GM23248 (cell line): ENCODE measurements at regions not wholly inside any gene's neighbourhood (a gene's known extent, or its start where the extent isn't known, plus 50 kb on each side); places are given as distances from the start of the nearest gene placed in this dataset.

Experiments used
- DNase-seq: peaks from one replicate; pipeline ENCODE4 v3.0.0-alpha.2; 2015
- H2AFZ ChIP-seq: fragments of 200-600 bp; sonication (generic); 2 replicates; pipeline ENCODE4 v1.6.1; 2016; ENCODE audit warnings: antibody characterized with exemption
- H3F3A ChIP-seq: fragments of 200-600 bp; sonication (generic); 2 replicates; pipeline ENCODE4 v1.6.1; 2016; ENCODE audit warnings: mild to moderate bottlenecking, antibody characterized with exemption, mixed run types; ENCODE audit not compliant: insufficient read depth
- H3K27ac ChIP-seq: fragments of 200-600 bp; sonication (generic); 2 replicates; pipeline ENCODE4 v1.5.1; 2016; ENCODE audit warnings: mild to moderate bottlenecking
- H3K27me3 ChIP-seq: fragments of 200-600 bp; sonication (generic); replicated peaks from 2 replicates; pipeline ENCODE4 v1.6.1; 2016; ENCODE audit warnings: mild to moderate bottlenecking; ENCODE audit not compliant: insufficient read depth
- H3K36me3 ChIP-seq: fragments of 200-600 bp; sonication (generic); 2 replicates; pipeline ENCODE4 v1.6.1; 2016; ENCODE audit warnings: low read depth, mild to moderate bottlenecking
- H3K4me1 ChIP-seq: fragments of 200-600 bp; sonication (generic); 2 replicates; pipeline ENCODE4 v1.6.1; 2016; ENCODE audit warnings: mild to moderate bottlenecking; ENCODE audit not compliant: insufficient read depth
- H3K4me2 ChIP-seq: fragments of 200-600 bp; sonication (generic); one replicate; pipeline ENCODE4 v1.6.1; 2016; ENCODE audit warnings: mild to moderate bottlenecking; ENCODE audit not compliant: unreplicated experiment
- H3K4me3 ChIP-seq: fragments of 200-600 bp; sonication (generic); 2 replicates; pipeline ENCODE4 v1.5.1; 2016; ENCODE audit warnings: mild to moderate bottlenecking
- H3K79me2 ChIP-seq: fragments of 200-600 bp; sonication (generic); 2 replicates; pipeline ENCODE4 v1.6.1; 2016; ENCODE audit warnings: mild to moderate bottlenecking; ENCODE audit not compliant: insufficient read depth
- H3K9ac ChIP-seq: fragments of 200-600 bp; sonication (generic); 2 replicates; pipeline ENCODE4 v1.6.1; 2016; ENCODE audit warnings: mild to moderate bottlenecking
- H3K9me2 ChIP-seq: fragments of 200-600 bp; sonication (generic); 2 replicates; pipeline ENCODE4 v1.6.1; 2016; ENCODE audit warnings: mixed run types, mild to moderate bottlenecking, moderate library complexity; ENCODE audit not compliant: insufficient read depth
- H3K9me3 ChIP-seq: fragments of 200-600 bp; sonication (generic); one replicate; pipeline ENCODE4 v1.6.1; 2017; ENCODE audit warnings: low read depth
- H4K20me1 ChIP-seq: fragments of 200-600 bp; sonication (generic); 2 replicates; pipeline ENCODE4 v1.6.0; 2016; ENCODE audit not compliant: insufficient read depth
- EZH2 ChIP-seq: fragments of 200-600 bp; sonication (generic); IDR thresholded peaks from 2 replicates; pipeline ENCODE4 v1.6.1; 2018; ENCODE audit warnings: antibody characterized with exemption, mild to moderate bottlenecking; ENCODE audit not compliant: insufficient read depth, poor library complexity, severe bottlenecking
- EZH2phosphoT487 ChIP-seq: fragments of 200-600 bp; sonication (generic); IDR thresholded peaks from 2 replicates; pipeline ENCODE4 v1.6.1; 2018; ENCODE audit warnings: antibody characterized with exemption, moderate library complexity, mild to moderate bottlenecking, low read depth; ENCODE audit not compliant: insufficient read depth
- WGBS, 2 experiments: methylation state at CpG; one replicate each; pipeline ENCODE4 v1.1.6; 2015 to 2017; ENCODE audit warnings: low lambda C conversion rate in 2 of 2, low coverage in 1 of 2; ENCODE audit errors: missing lambda C conversion rate in 2 of 2; 5-methylcytosine and 5-hydroxymethylcytosine counted together
- in situ Hi-C: fragments of 300-500 bp; cut with MboI; formaldehyde crosslinking; loops from 2 replicates; pipeline ENCODE4 v1.15.0; 2020

DNA sequence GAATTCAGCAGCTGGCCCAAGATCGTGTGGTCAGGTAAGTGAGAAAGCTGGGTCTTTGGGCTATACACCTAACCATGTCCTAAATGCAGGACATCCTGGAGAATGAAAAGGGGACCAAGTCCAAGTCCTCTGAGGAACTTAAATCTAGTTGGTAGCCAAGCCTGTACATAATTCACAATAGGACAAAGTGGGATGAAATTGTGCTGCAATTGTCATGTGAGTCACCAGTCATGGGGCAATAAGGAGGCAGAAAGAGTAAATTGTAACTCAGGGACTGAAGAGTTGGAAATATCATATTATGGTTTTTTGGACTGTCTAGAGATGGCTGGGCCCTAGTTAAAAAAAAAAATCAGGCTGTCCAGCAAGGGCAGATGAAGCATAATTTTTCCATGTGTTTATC is 202.6 kb downstream of the CYLD start:
- Histone ChIP-seq H3K4me3 (no peak overlapping the region), H3K36me3 (no peaks in the 10 kb centered on the region), H4K20me1 (no peaks in the 10 kb centered on the region), H3K27ac (no peak overlapping the region), H3K27me3 (no peaks in the 10 kb centered on the region), H3K9me3 (no peaks in the 10 kb centered on the region), H3K4me2 (no peak overlapping the region), H3F3A (no peaks in the 10 kb centered on the region), H2AFZ (no peak overlapping the region), H3K9me2 (no peaks in the 10 kb centered on the region), H3K4me1 (no peaks in the 10 kb centered on the region), H3K9ac (no peak overlapping the region), H3K79me2 (no peaks in the 10 kb centered on the region)
- TF ChIP-seq EZH2 (no peak), EZH2phosphoT487 (no peak)
- in situ Hi-C loops = no loop called here
- WGBS, 2 experiments = 0 to 19% methylated on average over 1 of the region's 1 CpG
- peak; percentile 6 for DNase-seq

DNA sequence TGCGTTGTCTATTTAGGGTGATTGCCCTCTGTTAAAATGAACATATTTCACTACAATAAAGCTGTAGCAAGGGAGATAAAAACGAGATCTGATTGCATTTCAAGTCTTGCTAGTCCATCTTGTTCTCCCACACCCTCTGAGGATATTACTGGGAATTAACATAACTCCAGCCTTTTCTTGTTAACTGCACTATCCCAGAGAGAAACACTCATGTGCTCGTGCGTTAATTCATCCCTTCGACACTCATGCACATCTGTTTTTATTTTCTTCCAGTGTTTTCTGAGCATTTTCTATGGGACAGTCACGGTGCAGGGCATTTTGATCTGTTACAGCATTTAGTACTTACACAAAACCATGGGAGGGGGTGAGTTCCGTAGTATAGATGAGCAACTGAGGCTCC is 202.1 kb downstream of the CYLD start:
- Histone ChIP-seq H3K27ac (no peak overlapping the region), H3K4me1 (no peaks in the 10 kb centered on the region), H3K36me3 (no peaks in the 10 kb centered on the region), H3F3A (no peaks in the 10 kb centered on the region), H3K9me3 (no peaks in the 10 kb centered on the region), H3K27me3 (no peaks in the 10 kb centered on the region), H3K4me3 (no peak overlapping the region), H3K79me2 (no peaks in the 10 kb centered on the region), H2AFZ (no peak overlapping the region), H3K9me2 (no peaks in the 10 kb centered on the region), H4K20me1 (no peaks in the 10 kb centered on the region), H3K4me2 (no peak overlapping the region), H3K9ac (no peak overlapping the region)
- no peak for DNase-seq
- in situ Hi-C loops = no loop called here
- 1 to 4% methylated on average over 7 of the region's 7 CpGs for WGBS, 2 experiments
- TF ChIP-seq EZH2 = no peak

DNA sequence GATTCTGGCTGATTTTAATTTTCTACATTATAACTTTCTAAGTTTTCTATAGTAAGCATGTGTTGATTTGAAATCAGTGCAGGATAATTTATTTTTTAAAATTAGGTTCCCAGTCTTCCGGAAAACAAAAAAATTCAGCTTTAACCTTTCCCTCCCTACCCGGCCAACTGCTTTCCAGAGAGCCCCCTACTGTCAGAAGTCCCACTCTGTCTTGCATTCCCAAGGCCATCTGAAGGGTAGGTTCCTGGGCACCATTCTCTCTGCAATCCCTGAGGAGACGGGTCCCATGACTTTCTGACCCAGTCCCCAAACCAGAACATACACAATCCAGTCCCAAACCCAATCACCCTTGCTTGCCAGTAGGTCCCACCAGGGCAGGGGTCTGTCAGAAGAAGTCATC is 200.3 kb downstream of the CYLD start:
- TF ChIP-seq EZH2 (no peak), EZH2phosphoT487 (no peak)
- in situ Hi-C loops = no loop called here

DNA sequence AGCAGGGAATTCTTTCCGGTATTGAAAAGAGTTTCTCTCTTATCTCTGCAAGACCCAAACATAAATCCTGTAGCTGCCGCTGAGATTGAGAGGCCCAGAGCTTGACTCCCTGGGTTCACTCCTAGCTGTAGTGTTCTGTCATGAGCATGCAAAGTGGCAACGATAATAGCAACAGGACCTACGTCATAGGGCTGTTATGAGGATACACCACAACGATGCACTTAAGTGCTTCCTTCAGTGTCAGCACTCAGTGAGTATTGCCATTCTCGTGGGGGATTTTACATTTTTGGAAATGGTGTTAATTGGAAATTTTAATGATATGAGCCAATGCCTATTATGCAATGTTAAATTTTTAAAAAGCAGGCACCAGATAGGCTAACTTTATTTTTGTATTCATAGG is 199.8 kb downstream of the CYLD start:
- Histone ChIP-seq H3K9ac (no peak overlapping the region), H3K27me3 (no peaks in the 10 kb centered on the region), H3K4me1 (no peaks in the 10 kb centered on the region), H3K4me2 (no peak overlapping the region), H3K79me2 (no peaks in the 10 kb centered on the region), H3K9me3 (no peaks in the 10 kb centered on the region), H2AFZ (no peak overlapping the region), H4K20me1 (no peaks in the 10 kb centered on the region), H3K27ac (no peak overlapping the region), H3K36me3 (no peaks in the 10 kb centered on the region), H3K9me2 (no peaks in the 10 kb centered on the region), H3K4me3 (no peak overlapping the region), H3F3A (no peaks in the 10 kb centered on the region)
- WGBS, 2 experiments = 10 to 12% methylated on average over 6 of the region's 6 CpGs
- in situ Hi-C loops = no loop called here
- TF ChIP-seq EZH2phosphoT487 (no peak), EZH2 (no peak)
- no peak for DNase-seq

More for the DNA sequence above, 200.3 kb downstream of the CYLD start:
- Histone ChIP-seq H3K9ac (no peak overlapping the region), H3K79me2 (no peaks in the 10 kb centered on the region), H3F3A (no peaks in the 10 kb centered on the region), H3K9me2 (no peaks in the 10 kb centered on the region), H3K36me3 (no peaks in the 10 kb centered on the region), H3K27me3 (no peaks in the 10 kb centered on the region), H2AFZ (no peak overlapping the region), H3K4me2 (no peak overlapping the region), H3K9me3 (no peaks in the 10 kb centered on the region), H3K27ac (no peak overlapping the region), H3K4me3 (no peak overlapping the region), H4K20me1 (no peaks in the 10 kb centered on the region), H3K4me1 (no peaks in the 10 kb centered on the region)
- WGBS, 2 experiments = 41 to 47% methylated on average over 3 of the region's 3 CpGs
- no peak for DNase-seq

DNA sequence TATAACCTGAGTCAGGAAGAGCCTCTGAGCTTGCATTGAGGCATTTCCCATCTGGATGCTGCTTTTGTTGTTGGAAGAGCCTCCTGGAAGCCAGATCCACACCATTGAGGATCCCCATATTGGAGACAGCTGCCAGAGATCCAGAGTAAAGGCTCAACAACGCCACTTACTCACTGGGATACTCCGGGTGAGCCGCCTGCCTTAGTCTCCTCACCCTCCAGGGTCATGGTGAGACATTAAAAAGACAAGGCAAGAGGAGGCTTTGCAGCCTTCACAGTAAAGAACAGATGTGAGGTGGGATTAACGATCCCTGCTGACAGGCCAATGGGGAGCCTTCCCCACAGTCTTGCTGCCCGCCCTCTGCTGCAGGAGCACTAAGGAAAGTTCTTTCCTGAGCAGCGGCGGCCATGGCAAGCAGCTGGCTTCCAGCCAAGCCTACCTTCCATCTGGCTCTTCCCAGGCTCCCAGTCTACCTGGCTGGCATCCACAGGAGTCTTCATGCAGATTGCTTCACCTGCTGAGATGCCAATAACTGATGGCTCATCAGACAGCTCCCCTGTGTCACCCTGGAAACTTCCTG is 198.5 kb downstream of the CYLD start:
- no peaks in the 10 kb centered on the region for H3K9me3 ChIP-seq
- no peaks in the 10 kb centered on the region for H3K4me1 ChIP-seq
- H2AFZ ChIP-seq = no peak overlapping the region
- no peaks in the 10 kb centered on the region for H3K79me2 ChIP-seq
- H4K20me1 ChIP-seq = no peaks in the 10 kb centered on the region
- no peak for DNase-seq
- no peak overlapping the region for H3K4me3 ChIP-seq
- H3K27ac ChIP-seq = no peak overlapping the region
- 46 to 53% methylated on average over 7 of the region's 7 CpGs for WGBS, 2 experiments
- in situ Hi-C loops = no loop called here
- H3K4me2 ChIP-seq = no peak overlapping the region
- TF ChIP-seq EZH2 = no peak
- TF ChIP-seq EZH2phosphoT487 = no peak
- H3K36me3 ChIP-seq = no peaks in the 10 kb centered on the region
- no peaks in the 10 kb centered on the region for H3F3A ChIP-seq
- no peak overlapping the region for H3K9ac ChIP-seq
- no peaks in the 10 kb centered on the region for H3K9me2 ChIP-seq
- H3K27me3 ChIP-seq = no peaks in the 10 kb centered on the region
